ENCODE measurements at regions not wholly inside any gene's neighbourhood (a gene's known extent, or its start where the extent isn't known, plus 50 kb on each side); places are given as distances from the start of the nearest gene placed in this dataset.

DNA sequence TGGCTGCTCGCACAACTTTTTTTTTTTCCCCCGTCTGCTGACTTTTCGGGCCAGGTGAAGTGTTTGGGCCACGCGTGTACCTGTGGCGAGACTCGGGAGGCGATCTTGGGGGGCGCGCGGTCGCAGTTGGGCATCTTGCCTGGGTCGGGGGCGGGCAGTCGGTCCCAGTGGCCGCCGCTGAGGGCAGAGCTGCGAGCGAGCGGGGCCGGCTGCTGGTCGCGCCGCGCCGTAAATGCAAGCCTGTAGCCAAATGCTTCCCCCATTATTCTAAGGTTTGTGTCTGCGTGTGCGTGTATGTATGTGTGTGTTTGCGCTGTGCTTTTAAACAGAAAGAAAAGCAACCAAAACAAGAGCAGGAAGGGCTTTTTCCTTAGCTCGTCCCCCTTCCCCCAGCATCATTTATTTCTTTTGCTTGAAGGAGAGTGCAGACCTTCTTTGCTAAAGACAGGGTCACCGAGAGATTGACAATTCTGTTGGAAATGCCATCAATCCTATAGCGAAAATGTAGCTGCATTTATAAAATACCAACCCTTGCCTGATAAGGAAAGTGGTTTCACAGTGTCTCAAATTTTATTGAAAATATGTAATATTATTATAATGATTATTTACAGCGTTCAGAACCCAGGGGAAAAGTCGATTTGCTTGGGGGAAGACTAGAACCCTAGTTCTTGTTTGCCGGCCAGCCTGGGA is 143.2 kb upstream of the ZNF536 start:
- no peak overlapping the region for H4K5ac ChIP-seq (ENCODE audit: insufficient read length, low read depth, low read length)
- H4K20me1 ChIP-seq (replicated peaks in 1 of 2; ENCODE audit: control insufficient read depth in 1 of 2, insufficient read depth in 2 of 2, low read length in 2 of 2): no peaks in the 10 kb centered on the region
- no peaks in the 10 kb centered on the region for H3K79me1 ChIP-seq (ENCODE audit: low read depth, low read length)
- H2BK15ac ChIP-seq (ENCODE audit: low read length): no peak overlapping the region
- no peak overlapping the region for H3K14ac ChIP-seq (ENCODE audit: insufficient read length)
- no peak overlapping the region for H3K18ac ChIP-seq (ENCODE audit: extremely low read depth, low read length)
- no peaks in the 10 kb centered on the region for H3K79me2 ChIP-seq (ENCODE audit: control insufficient read depth in 1 of 2, insufficient read depth in 2 of 2, low read length in 2 of 2)
- peak in 1 of 2 experiments; percentile 58 for DNase-seq (ENCODE audit: low read depth in 1 of 2, low spot score in 2 of 2)
- H3K23me2 ChIP-seq (ENCODE audit: low read depth, low read length): peaks cover 17% of the 10 kb centered on the region
- WGBS, 2 experiments (ENCODE audit: extremely low coverage in 1 of 2, insufficient coverage in 1 of 2, insufficient read length in 1 of 2, insufficient replicate concordance in 2 of 2, low coverage in 1 of 2, low lambda C conversion rate in 2 of 2, missing lambda C conversion rate in 1 of 2): 5% methylated on average over 14 of the region's 35 CpGs; no CpG with 5 or more reads in 1 of the 2 experiments
- no peak overlapping the region for H2AK5ac ChIP-seq (ENCODE audit: low read depth, low read length)
- H2BK12ac ChIP-seq (ENCODE audit: low read depth, low read length): no peak overlapping the region
- no peaks in the 10 kb centered on the region for H3K36me3 ChIP-seq (ENCODE audit: control insufficient read depth in 2 of 4, insufficient read depth in 4 of 4, low read length in 3 of 4)
- no peak overlapping the region for H4K91ac ChIP-seq (replicated peaks; ENCODE audit: insufficient read length, low read length)
- no peak overlapping the region for H2BK5ac ChIP-seq (ENCODE audit: low read depth, low read length)
- no peak overlapping the region for H3K4ac ChIP-seq (replicated peaks; ENCODE audit: insufficient read length, low read depth, low read length)
- H2BK120ac ChIP-seq (replicated peaks; ENCODE audit: low read depth, low read length): no peak overlapping the region
- H3K4me2 ChIP-seq (ENCODE audit: insufficient read depth in 1 of 2, low read depth in 2 of 2, low read length in 2 of 2): peak overlapping the region; percentile 80 to 99
- no peak overlapping the region for H3K23ac ChIP-seq (ENCODE audit: insufficient read length)
- no peaks in the 10 kb centered on the region for H3K9me3 ChIP-seq (ENCODE audit: insufficient read depth in 2 of 2, low read depth in 1 of 2, low read length in 1 of 2)
- TF ChIP-seq EZH2 (IDR thresholded peaks at IDR 0.05; ENCODE audit: low read depth, low read length, severe bottlenecking): peak; percentile 61
- TF ChIP-seq KDM4A (IDR thresholded peaks at IDR 0.05; ENCODE audit: low read depth, low read length, severe bottlenecking): peak; percentile 28
- no peak for TF ChIP-seq SIX5 (IDR thresholded peaks at IDR 0.05; ENCODE audit: low read depth, low read length)
- TF ChIP-seq PHF8 (conservative IDR thresholded peaks at IDR 0.05; ENCODE audit: low read depth, low read length): no peak
- TF ChIP-seq RNF2 (IDR thresholded peaks at IDR 0.05; ENCODE audit: borderline replicate concordance, low read depth, low read length, missing control alignments, poor library complexity, severe bottlenecking): peak; percentile 41
- TF ChIP-seq ZNF274 (IDR thresholded peaks at IDR 0.05; ENCODE audit: borderline replicate concordance, extremely low read depth, low read length): no peak
- no peak for TF ChIP-seq KDM5A (IDR thresholded peaks at IDR 0.05; ENCODE audit: low read length)
- peak; percentile 77 for TF ChIP-seq SUZ12 (IDR thresholded peaks at IDR 0.05; ENCODE audit: low read length)
- TF ChIP-seq, protein P1, sequence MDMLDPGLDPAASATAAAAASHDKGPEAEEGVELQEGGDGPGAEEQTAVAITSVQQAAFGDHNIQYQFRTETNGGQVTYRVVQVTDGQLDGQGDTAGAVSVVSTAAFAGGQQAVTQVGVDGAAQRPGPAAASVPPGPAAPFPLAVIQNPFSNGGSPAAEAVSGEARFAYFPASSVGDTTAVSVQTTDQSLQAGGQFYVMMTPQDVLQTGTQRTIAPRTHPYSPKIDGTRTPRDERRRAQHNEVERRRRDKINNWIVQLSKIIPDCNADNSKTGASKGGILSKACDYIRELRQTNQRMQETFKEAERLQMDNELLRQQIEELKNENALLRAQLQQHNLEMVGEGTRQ (IDR thresholded peaks at IDR 0.05; ENCODE audit: low read length): no peak
- H4K8ac ChIP-seq (ENCODE audit: extremely low read depth, insufficient read depth, low read length): peak overlapping the region; percentile 35; the same call in 1 of the 2 replicates
- FAIRE-seq: no peak
- ChIA-PET CTCF (ENCODE audit: partially characterized antibody) (interaction anchor here (0.7 to 1.4 kb wide), 5 partner anchors 9 to 438 kb away, joined by 3 to 5 read pairs (median 3); no protein-coding TSS in a partner anchor), POLR2A (ENCODE audit: partially characterized antibody) (no interaction called here)
- H3K27me3 ChIP-seq (replicated peaks in 1 of 4; ENCODE audit: control insufficient read depth in 3 of 4, extremely low read depth in 1 of 4, insufficient read depth in 3 of 4, low read length in 3 of 4): peaks cover 18 to 72% (median 69%) of the 10 kb centered on the region in 4 experiments
- no peak overlapping the region for H2BK20ac ChIP-seq (ENCODE audit: low read length)
- H3K9ac ChIP-seq (replicated peaks in 1 of 4; ENCODE audit: extremely low read depth in 1 of 4, low read depth in 3 of 4, low read length in 3 of 4): peak overlapping the region in 1 of 4 experiments; percentile 51; a peak in 2 of 7 replicates
- peaks cover 0 to 16% (median 6%) of the 10 kb centered on the region in 4 experiments; a peak in 6 of 7 replicates for H3K4me1 ChIP-seq (replicated peaks in 1 of 4; ENCODE audit: control insufficient read depth in 3 of 4, insufficient read depth in 4 of 4, low read length in 3 of 4)
- H2AFZ ChIP-seq (ENCODE audit: low read length): peak overlapping the region; percentile 84; the same call in 1 of the 2 replicates
- no peak overlapping the region for H3K56ac ChIP-seq (replicated peaks; ENCODE audit: insufficient read length, low read depth, low read length)
- no peak overlapping the region for H3K27ac ChIP-seq (ENCODE audit: low read depth, low read length)
- H3K4me3 ChIP-seq (ENCODE audit: extremely low read depth in 1 of 4, insufficient read depth in 2 of 4, low read depth in 3 of 4, low read length in 4 of 4): peak overlapping the region; percentile 29 to 77 (median 48)

Measured in H1 (cell line).